HEK293T (cell line): ENCODE measurements at regions not wholly inside any gene's neighbourhood (a gene's known extent, or its start where the extent isn't known, plus 50 kb on each side); places are given as distances from the start of the nearest gene placed in this dataset.

ENCODE experiments used
- BHLHE40 ChIP-seq: fragments of 450-650 bp; IDR thresholded peaks from 2 replicates; pipeline ENCODE4 v1.6.1; 2016; ENCODE audit warnings: mild to moderate bottlenecking, moderate library complexity, borderline replicate concordance
- ELF4 ChIP-seq: fragments of 450-650 bp; IDR thresholded peaks from 2 replicates; pipeline ENCODE4 v1.6.1; 2017; ENCODE audit warnings: antibody characterized with exemption
- FOXA1 ChIP-seq: fragments of 450-650 bp; IDR thresholded peaks from 2 replicates; pipeline ENCODE4 v1.6.1; 2016; ENCODE audit warnings: mild to moderate bottlenecking
- LEF1 ChIP-seq: fragments of 450-650 bp; IDR thresholded peaks from 2 replicates; pipeline ENCODE4 v1.6.1; 2017; ENCODE audit warnings: mild to moderate bottlenecking, borderline replicate concordance
- NFRKB ChIP-seq: fragments of 450-650 bp; IDR thresholded peaks from 2 replicates; pipeline ENCODE4 v1.6.1; 2016; ENCODE audit warnings: mild to moderate bottlenecking, moderate library complexity
- SP1 ChIP-seq: fragments of 450-650 bp; IDR thresholded peaks from 2 replicates; pipeline ENCODE4 v1.6.1; 2017
- SUZ12 ChIP-seq: fragments of 450-650 bp; IDR thresholded peaks from 2 replicates; pipeline ENCODE4 v1.6.1; 2016; ENCODE audit warnings: mild to moderate bottlenecking
- TARDBP ChIP-seq: fragments of 450-650 bp; IDR thresholded peaks from 2 replicates; pipeline ENCODE4 v1.6.1; 2016
- ZNF384 ChIP-seq: fragments of 450-650 bp; IDR thresholded peaks from 2 replicates; pipeline ENCODE4 v1.6.1; 2016
- TF ChIP-seq, protein P1 (sequence below): fragments of 450-650 bp; IDR thresholded peaks from 2 replicates; pipeline ENCODE4 v1.6.1; 2016

DNA sequence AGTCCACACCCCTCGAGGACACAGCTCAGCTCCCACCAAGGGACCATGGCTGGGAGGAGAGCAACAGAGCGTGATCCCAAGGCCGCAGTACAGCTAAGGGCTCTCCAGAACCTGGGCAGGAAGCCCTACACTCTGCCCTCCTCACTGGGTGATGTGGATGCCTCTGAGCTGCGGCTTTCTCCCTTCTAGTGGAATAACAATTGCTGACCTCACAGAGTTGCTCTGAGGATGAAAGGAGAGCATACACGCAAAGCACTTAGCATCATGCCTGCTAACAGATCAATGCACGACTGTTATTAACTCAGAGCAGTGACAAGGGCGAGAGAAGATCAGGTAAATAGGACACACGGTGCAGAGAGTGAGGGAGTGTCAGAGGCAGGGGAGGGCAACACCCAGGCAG is 74.2 kb downstream of the ZFP36L2 start:
- TF ChIP-seq FOXA1 (no peak), NFRKB (no peak), SUZ12 (no peak), TARDBP (no peak), ZNF384 (no peak), SP1 (no peak), ELF4 (no peak), BHLHE40 (no peak), LEF1 (no peak)
- TF ChIP-seq, protein P1, sequence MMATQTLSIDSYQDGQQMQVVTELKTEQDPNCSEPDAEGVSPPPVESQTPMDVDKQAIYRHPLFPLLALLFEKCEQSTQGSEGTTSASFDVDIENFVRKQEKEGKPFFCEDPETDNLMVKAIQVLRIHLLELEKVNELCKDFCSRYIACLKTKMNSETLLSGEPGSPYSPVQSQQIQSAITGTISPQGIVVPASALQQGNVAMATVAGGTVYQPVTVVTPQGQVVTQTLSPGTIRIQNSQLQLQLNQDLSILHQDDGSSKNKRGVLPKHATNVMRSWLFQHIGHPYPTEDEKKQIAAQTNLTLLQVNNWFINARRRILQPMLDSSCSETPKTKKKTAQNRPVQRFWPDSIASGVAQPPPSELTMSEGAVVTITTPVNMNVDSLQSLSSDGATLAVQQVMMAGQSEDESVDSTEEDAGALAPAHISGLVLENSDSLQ, result no peak
